Kasumi-1 (cell line): ENCODE measurements at regions not wholly inside any gene's neighbourhood (a gene's known extent, or its start where the extent isn't known, plus 50 kb on each side); places are given as distances from the start of the nearest gene placed in this dataset.
A peak's percentile ranks its signal among the peaks of the same experiment; 100 is the strongest.

ENCODE experiments used
- DNase-seq, 2 experiments: peaks; one replicate each; lab custom pipeline; 2025; lab: John Stamatoyannopoulos, UW

GRCh38 chr16:73883126-73883525 is 413.5 kb upstream of the PSMD7 start:
- no peak for DNase-seq

- DNase-seq, result no peak
Measured at GRCh38 chr16:73882651-73883050, 414.0 kb upstream of the PSMD7 start.

GRCh38 chr16:73882033-73882432 is 414.6 kb upstream of the PSMD7 start:
- no peak for DNase-seq

- no peak for DNase-seq
Measured at GRCh38 chr16:73879621-73880020, 417.0 kb upstream of the PSMD7 start.

GRCh38 chr16:73878611-73879010 is 418.0 kb upstream of the PSMD7 start:
- peak; percentile 67 to 71 for DNase-seq

GRCh38 chr16:73877150-73877549 is 419.5 kb upstream of the PSMD7 start:
- DNase-seq, result no peak

GRCh38 chr16:73875996-73876690 is 420.5 kb upstream of the PSMD7 start:
- no peak for DNase-seq

- no peak for DNase-seq
Measured at GRCh38 chr16:73874324-73874723, 422.3 kb upstream of the PSMD7 start.

- DNase-seq, result no peak
Measured at GRCh38 chr16:73873643-73874042, 423.0 kb upstream of the PSMD7 start.

- no peak for DNase-seq
Measured at GRCh38 chr16:73872856-73873255, 423.8 kb upstream of the PSMD7 start.

- DNase-seq, result no peak
Measured at GRCh38 chr16:73871088-73871733, 425.4 kb upstream of the PSMD7 start.

GRCh38 chr16:73869126-73869525 is 427.5 kb upstream of the PSMD7 start:
- no peak for DNase-seq

- DNase-seq, result no peak
Measured at GRCh38 chr16:73864868-73865267, 431.7 kb upstream of the PSMD7 start.

- no peak for DNase-seq
Measured at GRCh38 chr16:73858326-73858725, 438.3 kb upstream of the PSMD7 start.

GRCh38 chr16:73853968-73854367 is 442.6 kb upstream of the PSMD7 start:
- DNase-seq, result no peak

GRCh38 chr16:73852561-73852960 is 444.1 kb upstream of the PSMD7 start:
- DNase-seq, result no peak

GRCh38 chr16:73848993-73849392 is 447.6 kb upstream of the PSMD7 start:
- DNase-seq, result no peak

GRCh38 chr16:73847090-73847489 is 449.5 kb upstream of the PSMD7 start:
- DNase-seq, result no peak

GRCh38 chr16:73846356-73846755 is 450.3 kb upstream of the PSMD7 start:
- no peak for DNase-seq

- DNase-seq, result no peak
Measured at GRCh38 chr16:73846007-73846330, 450.6 kb upstream of the PSMD7 start.

- no peak for DNase-seq
Measured at GRCh38 chr16:73845238-73846006, 451.2 kb upstream of the PSMD7 start.

- DNase-seq, result no peak
Measured at GRCh38 chr16:73840728-73841127, 455.9 kb upstream of the PSMD7 start.

GRCh38 chr16:73831220-73831619 is 465.4 kb upstream of the PSMD7 start:
- no peak for DNase-seq
